HG03521 (cell line): ENCODE measurements at regions not wholly inside any gene's neighbourhood (a gene's known extent, or its start where the extent isn't known, plus 50 kb on each side); places are given as distances from the start of the nearest gene placed in this dataset.

Experiments used
- ATAC-seq: cut with Tn5 transposase; IDR thresholded peaks from one replicate; pipeline ENCODE4 v1.9.1; 2021; ENCODE audit warnings: mild to moderate bottlenecking, moderate library complexity; ENCODE audit not compliant: unreplicated experiment

DNA sequence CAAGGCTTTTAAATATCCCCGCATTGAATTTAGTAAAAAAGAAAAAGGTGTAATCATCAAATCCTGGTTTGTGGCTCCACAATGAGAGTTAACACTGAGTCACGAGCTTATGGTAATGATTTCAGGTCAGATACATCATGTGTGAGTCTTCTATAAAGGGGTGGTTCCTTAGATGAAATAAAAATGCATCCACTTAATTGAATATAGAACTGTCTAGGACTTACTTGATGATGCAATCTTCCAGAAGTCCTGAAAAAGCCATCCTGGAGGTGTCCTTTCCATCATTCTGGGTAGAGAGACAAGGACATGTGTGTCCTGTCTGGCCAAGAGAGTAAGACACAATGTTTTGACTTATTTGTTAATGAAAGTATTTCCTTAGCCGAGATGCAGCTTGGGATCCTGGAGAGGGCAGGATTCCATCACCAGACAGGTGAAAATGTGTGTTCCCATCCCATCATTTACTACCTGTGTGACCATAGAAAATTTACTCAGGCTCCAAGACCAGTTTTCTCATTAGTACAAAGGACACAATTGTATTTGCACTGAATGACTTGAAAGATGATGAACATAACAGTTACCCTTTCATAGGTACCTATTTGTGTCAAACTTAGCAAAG, 1539.8 kb upstream of the PIK3C3 start:
- no peak for ATAC-seq

DNA sequence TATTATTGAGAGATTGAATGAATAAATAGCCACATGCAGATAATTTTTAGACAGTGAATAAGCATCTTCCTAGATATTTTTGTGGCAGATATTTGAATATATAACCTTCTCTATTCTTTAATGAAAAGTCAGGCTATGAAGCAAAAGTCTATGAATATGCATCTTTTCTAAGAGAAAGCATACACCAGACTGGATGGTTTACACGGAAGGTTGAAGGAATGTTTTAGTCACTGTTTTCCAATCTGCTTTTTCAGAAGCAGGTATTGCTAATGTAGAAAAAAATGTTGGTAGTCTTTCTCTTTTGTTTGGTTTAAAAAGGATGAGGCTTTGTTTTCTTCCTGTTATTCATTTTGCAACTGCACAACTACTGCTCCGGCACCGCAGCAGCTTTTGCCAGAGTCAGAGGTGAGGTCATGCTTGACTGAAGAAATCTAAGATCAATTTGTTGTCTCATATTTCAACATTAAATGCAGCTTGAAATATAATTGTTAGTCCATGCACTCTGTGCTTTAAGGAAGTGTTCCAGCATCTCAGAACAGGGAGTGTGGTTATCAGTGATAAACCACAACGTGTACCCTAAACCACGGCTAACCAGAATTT, 1540.8 kb upstream of the PIK3C3 start:
- no peak for ATAC-seq

DNA sequence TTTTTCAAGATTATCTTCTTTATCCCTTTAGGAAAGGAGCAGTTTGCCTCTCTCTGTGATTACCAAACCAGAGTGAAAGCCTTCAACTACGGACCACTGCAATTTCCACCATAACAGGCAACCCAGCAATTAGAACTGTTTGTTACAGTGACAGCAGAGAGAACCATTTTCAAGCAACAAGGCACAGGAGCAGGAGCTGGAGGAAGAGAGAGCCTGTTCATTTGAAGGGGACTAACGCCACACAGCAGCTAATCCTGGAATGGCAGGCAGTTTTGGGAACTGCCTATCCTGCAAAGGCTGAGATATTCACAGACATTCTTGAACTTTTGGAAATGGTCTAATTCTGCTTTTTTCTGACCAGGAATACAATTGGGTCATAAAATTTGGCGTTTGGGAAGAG, 1541.9 kb upstream of the PIK3C3 start:
- no peak for ATAC-seq

DNA sequence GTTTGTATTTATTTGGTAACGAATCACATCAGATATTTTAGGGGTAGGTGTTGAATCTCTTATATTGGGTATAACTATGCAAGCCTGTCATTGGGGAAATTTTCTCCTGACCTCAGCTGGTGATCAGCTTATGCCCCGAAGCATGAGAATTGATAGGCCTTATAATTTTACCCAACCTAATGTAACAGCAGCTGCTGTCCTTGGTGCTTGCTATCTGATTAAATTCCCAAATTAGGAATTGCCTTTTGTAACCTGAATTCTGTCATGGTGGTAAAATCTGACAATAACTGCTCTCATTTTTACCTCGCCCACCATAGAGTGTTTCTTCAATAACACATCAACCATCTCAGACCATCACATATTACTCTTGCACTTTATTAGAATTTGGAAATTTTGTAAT, 1542.6 kb upstream of the PIK3C3 start:
- no peak for ATAC-seq

DNA sequence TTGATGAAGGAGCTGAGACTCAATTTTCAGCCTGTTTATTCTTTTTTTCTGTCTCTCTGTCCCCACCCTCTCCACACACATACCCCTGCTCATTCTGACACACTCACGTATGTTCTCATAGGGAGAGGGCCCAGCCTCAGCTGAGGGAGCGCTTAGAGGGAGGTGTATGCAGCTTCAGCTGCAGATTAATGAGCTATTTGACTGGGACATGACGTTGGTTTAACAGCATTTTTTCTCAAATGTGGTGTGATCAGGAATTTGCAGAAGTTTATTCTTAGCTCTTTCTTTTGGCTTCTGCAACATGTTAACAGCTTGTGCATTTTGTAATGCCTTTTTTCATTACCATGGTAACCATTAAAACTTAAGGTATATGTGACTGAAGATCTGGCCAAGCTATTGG, 1547.1 kb upstream of the PIK3C3 start:
- ATAC-seq = no peak

DNA sequence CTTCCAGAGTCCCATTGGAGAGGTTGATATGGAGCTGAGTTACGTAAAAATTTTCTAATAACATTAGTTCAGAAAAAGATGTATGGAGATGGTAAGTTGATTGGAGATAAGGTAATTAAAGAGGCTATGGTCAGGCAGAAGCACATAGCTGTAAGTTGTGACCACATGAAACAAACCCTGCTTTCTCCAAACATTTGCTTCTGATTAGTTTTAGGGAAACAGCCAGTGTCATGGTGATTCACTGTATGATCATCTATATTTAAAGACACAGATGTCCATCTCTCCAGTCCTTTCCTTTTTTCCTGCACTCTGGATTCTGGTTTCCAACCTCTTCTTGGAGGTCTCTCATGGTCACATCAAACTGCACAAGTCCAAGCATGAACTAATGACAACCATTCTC, 1550.8 kb upstream of the PIK3C3 start:
- no peak for ATAC-seq

DNA sequence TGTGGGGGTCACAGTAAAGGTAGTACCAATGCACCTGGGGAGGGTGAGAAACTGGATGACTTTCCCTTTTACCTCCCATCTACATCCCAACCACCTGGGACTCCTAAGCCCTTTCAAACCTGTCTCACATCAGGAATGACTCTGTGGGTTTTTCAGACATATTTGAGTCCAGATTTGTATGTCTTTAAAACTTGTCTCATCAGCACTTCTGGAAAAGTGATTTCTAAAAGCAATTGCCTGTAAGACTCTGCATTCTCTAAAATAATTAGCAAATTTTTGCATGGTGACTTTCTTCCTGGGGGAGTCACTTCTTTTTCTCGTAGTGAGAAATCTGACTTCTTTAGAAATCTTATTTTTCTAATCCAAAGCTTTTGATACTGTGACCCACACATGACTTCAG, 1553.0 kb upstream of the PIK3C3 start:
- ATAC-seq = no peak

DNA sequence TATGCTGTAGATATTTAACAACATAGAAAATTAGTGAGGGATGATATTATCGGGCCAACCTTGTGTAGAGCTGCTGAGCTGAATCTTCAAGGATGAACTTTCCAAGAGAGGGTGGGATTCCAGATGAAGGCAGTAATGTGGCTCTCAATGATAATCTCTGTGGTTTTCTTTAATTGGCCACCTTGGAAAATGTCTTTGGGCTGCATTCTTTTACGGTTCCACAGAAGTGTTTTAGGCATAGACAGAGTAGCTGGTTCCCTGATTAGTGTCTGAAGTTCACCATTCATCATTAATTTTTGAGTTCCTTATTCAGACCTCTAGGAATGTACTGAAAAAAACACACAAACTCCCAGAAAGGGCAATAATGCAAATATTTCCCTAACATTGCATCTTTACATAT, 1566.9 kb upstream of the PIK3C3 start:
- ATAC-seq = no peak

DNA sequence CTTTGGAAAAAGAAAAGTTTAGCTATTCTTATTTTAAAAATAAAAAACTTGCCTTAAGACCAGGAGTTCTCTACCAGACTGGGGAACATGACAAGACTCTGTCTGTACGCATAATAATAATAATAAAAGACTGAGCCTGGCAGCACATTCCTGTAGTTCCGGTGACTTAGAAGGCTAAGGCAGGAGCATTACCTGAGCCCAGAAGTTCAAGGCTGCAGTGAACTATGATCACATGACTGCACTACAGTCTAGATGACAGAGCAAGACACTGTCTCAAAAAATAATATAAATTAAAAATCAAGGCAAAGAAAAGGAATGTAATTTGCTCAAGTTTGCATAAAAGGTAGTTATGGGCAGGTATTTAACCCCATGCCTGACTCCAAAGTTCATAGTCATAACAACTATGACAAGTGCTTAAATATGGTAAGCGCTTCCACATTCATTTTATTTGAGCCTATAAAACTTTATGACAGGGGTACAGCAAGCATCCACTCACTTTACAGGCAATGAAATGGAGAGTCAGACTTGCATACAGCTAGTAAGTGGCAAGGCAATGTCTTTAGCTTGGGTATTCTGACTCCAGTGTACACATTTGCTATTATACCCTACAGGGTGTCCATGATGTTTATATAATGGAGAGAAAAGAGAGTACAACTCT, 1567.8 kb upstream of the PIK3C3 start:
- ATAC-seq = no peak

DNA sequence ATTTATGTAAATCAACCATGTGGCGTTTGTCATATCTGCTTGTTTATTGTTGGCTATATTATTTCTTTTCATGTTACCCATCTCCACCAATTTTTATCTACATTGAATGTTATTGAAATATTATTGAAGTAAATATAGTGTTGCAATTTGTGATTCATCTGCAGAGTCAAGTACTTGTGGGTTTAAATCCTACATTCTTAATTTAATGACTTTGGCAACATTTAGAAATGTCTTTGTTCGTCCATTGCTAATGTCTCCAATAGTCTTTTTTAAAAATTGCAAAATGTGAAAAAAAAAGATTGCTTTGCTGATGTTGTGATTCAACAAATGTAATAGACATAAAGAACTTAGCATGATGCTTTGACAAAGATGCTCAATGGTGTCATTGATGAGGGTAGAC, 1572.8 kb upstream of the PIK3C3 start:
- no peak for ATAC-seq

DNA sequence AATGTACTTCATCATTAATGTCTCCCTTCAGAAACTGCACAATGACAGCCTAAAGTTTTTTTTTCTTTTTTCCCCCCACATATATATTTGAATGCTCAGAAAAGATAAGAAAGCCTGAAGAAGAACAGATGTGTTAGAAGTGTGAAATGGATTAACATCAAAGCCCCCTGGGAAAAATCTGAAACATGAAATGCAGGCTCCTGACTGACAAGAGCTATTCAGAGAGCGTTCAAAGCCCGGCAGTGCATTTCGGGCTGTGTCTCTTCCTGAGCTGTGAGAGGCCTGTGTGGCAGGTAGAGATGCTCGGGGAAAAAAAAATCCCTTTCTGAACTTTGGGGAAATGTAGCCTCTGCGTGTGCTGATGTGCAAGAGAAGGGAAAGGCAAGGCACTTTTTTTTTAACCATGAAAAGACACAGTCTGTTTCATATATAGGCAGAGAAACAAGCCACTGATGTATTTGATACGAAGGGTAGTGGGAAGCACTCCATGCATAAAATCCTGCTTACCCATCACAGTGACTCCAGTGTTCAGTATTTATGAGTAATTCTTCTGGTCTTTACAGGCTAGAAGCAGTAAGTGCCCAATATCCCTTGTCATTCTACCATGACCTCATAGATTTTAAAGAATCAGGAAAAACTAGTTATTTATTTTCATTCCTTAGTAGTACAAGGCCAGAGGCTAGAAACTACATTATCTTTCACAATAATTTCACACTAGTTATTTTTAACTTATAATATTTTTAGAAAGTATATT, 1574.2 kb upstream of the PIK3C3 start:
- no peak for ATAC-seq

DNA sequence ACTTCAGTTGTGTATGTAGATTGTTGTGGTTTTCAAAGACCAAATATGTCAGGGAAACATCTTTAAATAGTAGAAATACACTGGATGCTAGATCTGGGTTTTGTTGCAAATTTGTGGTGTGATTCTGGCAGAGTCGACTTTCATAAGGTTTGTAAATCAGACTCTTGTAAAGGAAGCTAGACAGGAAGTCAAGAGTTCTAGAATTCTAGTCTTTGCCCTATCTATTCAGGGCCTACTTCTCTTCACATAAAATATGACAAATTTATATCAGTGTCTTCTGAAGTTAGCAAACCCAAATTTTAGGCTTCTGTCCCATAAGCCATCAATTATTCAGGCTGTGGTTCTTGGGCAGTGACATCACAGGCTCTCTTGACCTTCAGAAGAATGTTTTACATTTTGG, 1579.2 kb upstream of the PIK3C3 start:
- ATAC-seq = no peak

DNA sequence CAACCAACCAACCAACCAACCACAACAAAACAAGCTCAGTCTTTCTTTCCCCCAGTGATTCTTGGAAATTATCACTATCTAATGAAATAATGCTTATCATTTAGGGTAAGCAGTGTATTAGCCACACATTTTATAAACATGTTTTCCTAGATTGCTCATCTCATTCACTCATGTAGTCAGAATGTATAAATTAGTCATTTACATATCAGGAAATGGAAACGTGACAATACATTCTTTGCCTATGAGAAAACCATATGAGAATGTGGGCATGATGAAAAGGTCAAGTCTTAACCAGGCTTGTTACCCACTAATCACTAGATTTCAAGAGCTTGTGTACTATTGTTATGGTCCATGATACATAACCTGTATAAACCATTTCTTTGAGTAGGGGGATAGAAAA, 1583.4 kb upstream of the PIK3C3 start:
- no peak for ATAC-seq

DNA sequence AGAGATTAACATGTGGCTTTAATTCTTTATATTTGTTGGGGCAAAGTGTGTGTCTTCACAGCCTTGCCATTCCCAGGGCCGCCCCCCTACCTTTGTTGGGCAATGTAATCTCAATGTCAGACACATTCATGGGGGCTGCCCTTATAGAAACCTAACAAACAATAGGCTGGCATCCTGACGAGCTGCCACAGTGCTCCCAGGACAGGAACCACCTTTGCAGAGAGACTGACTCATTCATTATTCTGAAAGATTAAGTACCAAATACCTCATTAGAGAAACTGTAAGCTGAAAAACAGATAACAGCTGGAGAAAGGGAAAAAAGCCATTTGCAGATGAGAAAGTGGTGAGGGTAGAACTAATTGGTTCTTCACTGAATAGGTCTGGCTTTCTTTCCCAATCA, 1587.5 kb upstream of the PIK3C3 start:
- no peak for ATAC-seq

DNA sequence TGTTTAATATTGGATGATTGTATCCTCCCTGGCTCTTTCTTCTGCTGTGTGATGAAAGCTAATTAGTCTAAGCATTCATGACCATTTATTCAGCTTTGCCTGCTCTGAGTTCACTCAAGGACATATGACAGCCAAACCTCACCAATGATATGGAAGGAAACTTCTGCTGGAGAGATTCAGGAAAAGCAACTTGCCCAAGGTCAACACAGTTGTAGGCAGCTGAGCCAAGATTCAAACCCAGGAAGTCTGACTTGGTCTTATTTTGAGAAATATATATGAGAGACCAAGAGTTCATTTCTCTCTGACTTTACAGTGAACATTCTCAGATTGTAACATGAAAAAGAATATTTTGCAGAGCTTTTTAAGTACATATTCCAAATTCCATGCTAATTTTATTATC, 1588.5 kb upstream of the PIK3C3 start:
- no peak for ATAC-seq

DNA sequence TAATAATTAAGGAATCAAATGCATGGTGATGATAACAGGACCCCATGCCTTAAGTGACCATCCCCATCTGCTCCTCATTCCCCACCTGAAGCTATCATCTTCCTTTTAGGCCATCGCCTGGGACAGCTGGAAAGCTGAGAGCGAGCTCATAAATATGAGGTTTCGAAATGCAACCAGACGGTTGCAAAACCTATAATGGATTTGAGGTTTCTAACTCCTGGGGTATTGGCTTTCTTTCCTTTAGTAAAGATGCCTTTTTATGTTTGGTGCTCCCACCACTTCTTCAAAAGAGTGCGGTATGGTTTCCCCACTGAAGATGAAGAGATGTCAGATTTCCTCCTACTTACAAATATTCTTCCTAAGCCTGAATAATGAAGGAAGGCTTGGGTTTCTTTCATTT, 1589.5 kb upstream of the PIK3C3 start:
- ATAC-seq = no peak

DNA sequence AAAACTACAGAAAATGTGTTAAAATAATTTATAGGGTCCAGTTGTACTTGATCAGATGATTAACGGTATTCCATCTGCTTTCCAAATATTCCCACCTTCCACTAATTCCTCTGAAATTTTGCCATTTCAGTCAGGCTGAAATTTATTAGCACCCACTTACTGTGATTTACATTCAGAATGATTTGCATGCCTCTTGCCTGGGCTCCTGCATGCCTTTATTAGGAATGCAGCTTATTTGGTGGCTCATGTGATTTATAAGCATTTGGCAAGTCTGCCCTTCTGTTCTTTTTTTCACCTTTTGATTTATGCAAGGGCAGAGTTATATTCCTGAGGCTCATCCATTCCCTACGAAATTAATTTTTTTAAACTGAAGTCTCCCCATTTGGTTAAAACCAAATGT, 1594.5 kb upstream of the PIK3C3 start:
- ATAC-seq = no peak

DNA sequence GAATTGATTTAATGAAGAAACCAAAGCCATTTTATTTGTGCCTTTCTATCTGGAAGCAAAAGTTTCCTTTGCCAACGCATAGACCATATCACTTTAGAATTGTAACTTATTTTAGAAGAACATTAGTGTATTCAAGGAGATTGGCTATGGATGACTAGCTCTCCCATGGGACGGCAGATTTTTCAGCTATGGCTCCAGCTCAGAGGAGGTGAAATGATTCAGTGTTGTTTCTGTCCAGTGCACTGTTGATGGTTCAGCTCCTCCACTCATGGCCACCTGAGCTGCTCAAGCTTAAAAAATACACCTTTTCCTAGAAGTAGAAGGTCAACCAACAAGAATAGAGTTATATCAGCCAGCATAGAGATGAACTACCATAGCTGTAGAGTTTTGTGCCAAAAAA, 1597.5 kb upstream of the PIK3C3 start:
- no peak for ATAC-seq

DNA sequence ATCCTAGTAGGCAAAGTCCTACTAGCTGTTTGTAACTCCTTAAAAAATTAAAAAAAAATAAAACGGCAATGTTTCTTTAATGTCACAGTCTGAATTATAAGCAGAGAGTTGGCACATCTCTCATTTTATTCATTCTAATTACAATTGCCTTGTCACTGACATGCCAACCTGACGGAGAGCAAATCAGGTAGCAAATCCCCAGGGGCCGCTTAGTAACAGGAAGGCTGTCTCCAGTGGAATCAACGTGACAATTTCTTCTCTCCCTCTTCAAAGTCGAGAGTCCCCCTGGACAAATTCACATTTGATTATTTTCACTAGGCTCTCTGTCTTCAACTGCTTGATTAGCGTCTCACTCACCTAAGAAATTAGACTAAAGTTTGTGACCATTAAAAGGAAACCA, 1598.9 kb upstream of the PIK3C3 start:
- ATAC-seq = no peak

DNA sequence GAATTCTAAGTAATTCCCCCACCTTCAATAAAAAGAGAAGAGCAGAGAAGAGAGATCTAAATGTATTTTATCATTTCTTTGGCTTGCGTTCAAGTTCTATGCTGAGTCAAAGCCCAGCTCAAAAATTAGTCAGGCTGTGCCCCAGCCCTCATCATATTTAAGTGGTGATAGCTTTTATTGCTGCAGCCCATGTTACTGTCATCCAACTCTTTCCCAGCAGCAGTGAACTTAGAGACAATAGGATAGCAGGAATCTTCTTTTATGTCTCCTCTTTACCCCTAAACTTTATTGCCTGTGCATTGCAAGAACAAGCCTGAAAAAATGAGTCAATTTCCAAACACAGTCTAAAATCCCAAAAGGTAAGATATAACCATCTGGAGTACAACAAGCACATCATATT, 1599.3 kb upstream of the PIK3C3 start:
- ATAC-seq = no peak

DNA sequence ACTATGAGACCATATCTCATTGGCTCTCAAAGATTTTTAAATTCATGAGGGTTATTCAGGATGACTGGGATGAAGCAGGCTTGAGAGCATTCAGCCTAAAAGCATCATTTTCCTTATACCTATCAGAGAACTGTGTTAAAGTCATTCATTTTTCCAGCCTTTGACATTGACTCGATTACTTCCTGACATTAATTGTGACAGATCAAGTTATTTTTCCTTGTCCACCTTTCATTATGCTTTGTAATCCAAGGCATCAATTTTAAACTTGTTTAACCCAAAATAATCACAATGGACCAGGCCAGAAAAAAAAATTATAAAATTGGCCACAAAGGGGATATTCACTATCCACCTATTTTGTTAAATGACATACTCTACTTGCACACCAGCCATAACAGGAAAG, 1606.8 kb upstream of the PIK3C3 start:
- ATAC-seq = no peak

DNA sequence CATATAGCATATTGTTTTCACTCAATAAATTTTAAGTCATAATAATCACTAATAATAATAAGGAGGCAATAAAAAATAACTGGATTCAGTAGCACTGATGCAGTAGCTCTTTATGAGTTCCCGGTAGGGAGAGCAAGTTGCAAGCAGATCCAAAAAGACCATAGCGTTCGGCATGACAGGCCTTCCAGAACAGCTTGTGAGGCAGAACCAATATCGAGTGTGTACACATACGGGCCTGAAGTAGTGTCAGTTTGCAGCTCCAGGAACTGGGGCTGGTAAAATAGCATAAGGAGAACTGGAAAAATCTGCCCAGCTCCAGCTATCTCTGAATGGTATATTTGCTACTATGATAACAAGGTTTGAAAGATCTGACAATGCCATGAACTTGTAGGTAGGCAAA, 1607.8 kb upstream of the PIK3C3 start:
- ATAC-seq = no peak
